Smooth muscle cell (in vitro differentiated cells): ENCODE measurements at regions not wholly inside any gene's neighbourhood (a gene's known extent, or its start where the extent isn't known, plus 50 kb on each side); places are given as distances from the start of the nearest gene placed in this dataset.

ENCODE experiments used
- DNase-seq: peaks from one replicate; lab custom pipeline; 2025; ENCODE audit not compliant: unreplicated experiment; lab: John Stamatoyannopoulos, UW
- H2AFZ ChIP-seq: fragments of 200-600 bp; sonication (generic); 2 replicates; pipeline ENCODE4 v1.6.0; 2016; ENCODE audit warnings: antibody characterized with exemption, low read depth, mild to moderate bottlenecking
- H3F3A ChIP-seq: fragments of 200-600 bp; sonication (generic); 2 replicates; pipeline ENCODE4 v1.6.0; 2017; ENCODE audit warnings: antibody characterized with exemption, low read depth
- H3K27ac ChIP-seq: fragments of 200-600 bp; sonication (generic); 2 replicates; pipeline ENCODE4 v1.5.1; 2016; ENCODE audit warnings: low read depth, mild to moderate bottlenecking
- H3K27me3 ChIP-seq: fragments of 200-600 bp; sonication (generic); 2 replicates; pipeline ENCODE4 v1.6.1; 2016; ENCODE audit warnings: low read depth, mild to moderate bottlenecking
- H3K36me3 ChIP-seq: fragments of 200-600 bp; sonication (generic); 2 replicates; pipeline ENCODE4 v1.5.1; 2016; ENCODE audit warnings: low read depth
- H3K4me1 ChIP-seq: fragments of 200-600 bp; sonication (generic); 2 replicates; pipeline ENCODE4 v1.5.1; 2016; ENCODE audit warnings: low read depth
- H3K4me2 ChIP-seq: fragments of 200-600 bp; sonication (generic); 2 replicates; pipeline ENCODE4 v1.6.0; 2016; ENCODE audit warnings: mild to moderate bottlenecking
- H3K4me3 ChIP-seq: fragments of 200-600 bp; sonication (generic); 2 replicates; pipeline ENCODE4 v1.5.1; 2016; ENCODE audit warnings: mild to moderate bottlenecking
- H3K79me2 ChIP-seq: fragments of 200-600 bp; sonication (generic); 2 replicates; pipeline ENCODE4 v1.6.0; 2016; ENCODE audit warnings: low read depth, mild to moderate bottlenecking
- H3K9ac ChIP-seq: fragments of 200-600 bp; sonication (generic); 2 replicates; pipeline ENCODE4 v1.6.0; 2016; ENCODE audit warnings: low read depth
- H3K9me3 ChIP-seq: fragments of 200-600 bp; sonication (generic); replicated peaks from 2 replicates; pipeline ENCODE4 v1.5.1; 2016; ENCODE audit warnings: low read depth
- H4K20me1 ChIP-seq: fragments of 200-600 bp; sonication (generic); 2 replicates; pipeline ENCODE4 v1.6.0; 2016; ENCODE audit warnings: low read depth
- CTCF ChIP-seq: fragments of 200-600 bp; sonication (generic); IDR thresholded peaks from 2 replicates; pipeline ENCODE4 v1.5.1; 2017; ENCODE audit warnings: borderline replicate concordance, mild to moderate bottlenecking, antibody characterized with exemption; ENCODE audit not compliant: insufficient read depth, poor library complexity, severe bottlenecking
- WGBS: methylation state at CpG from one replicate; pipeline ENCODE4 v1.1.7; 2016; ENCODE audit warnings: low lambda C conversion rate; 5-methylcytosine and 5-hydroxymethylcytosine counted together

- 66% methylated on average over 3 of the region's 3 CpGs for WGBS
- H3F3A ChIP-seq, result peaks cover 8% of the 10 kb centered on the region
These were observed 58.7 kb downstream of the OTOL1 start for GRCh38 chr3:161555320-161555719.

GRCh38 chr3:161556533-161556932 is 59.9 kb downstream of the OTOL1 start:
- Histone ChIP-seq H4K20me1 (no peaks in the 10 kb centered on the region), H3K4me2 (no peak overlapping the region), H3K27me3 (no peaks in the 10 kb centered on the region), H3K9me3 (no peaks in the 10 kb centered on the region), H3K4me1 (no peaks in the 10 kb centered on the region), H3K27ac (no peak overlapping the region), H2AFZ (no peak overlapping the region), H3K9ac (no peak overlapping the region), H3F3A (peaks cover 8% of the 10 kb centered on the region), H3K4me3 (no peak overlapping the region), H3K79me2 (no peaks in the 10 kb centered on the region), H3K36me3 (no peaks in the 10 kb centered on the region)
- no peak for DNase-seq
- WGBS, result 0% methylated on average over 3 of the region's 3 CpGs
- TF ChIP-seq CTCF, result no peak

More at GRCh38 chr3:161555320-161555719, 58.7 kb downstream of the OTOL1 start:
- no peak overlapping the region for H3K27ac ChIP-seq
- H4K20me1 ChIP-seq, result no peaks in the 10 kb centered on the region
- DNase-seq, result no peak
- no peak overlapping the region for H2AFZ ChIP-seq
- TF ChIP-seq CTCF, result no peak
- H3K4me1 ChIP-seq, result no peaks in the 10 kb centered on the region
- no peaks in the 10 kb centered on the region for H3K9me3 ChIP-seq
- H3K79me2 ChIP-seq, result no peaks in the 10 kb centered on the region
- H3K9ac ChIP-seq, result no peak overlapping the region
- H3K27me3 ChIP-seq, result no peaks in the 10 kb centered on the region
- no peak overlapping the region for H3K4me3 ChIP-seq
- H3K36me3 ChIP-seq, result no peaks in the 10 kb centered on the region
- no peak overlapping the region for H3K4me2 ChIP-seq

- H2AFZ ChIP-seq, result no peak overlapping the region
- no peak overlapping the region for H3K4me3 ChIP-seq
- 33% methylated on average over 1 of the region's 1 CpG for WGBS
- H3K4me1 ChIP-seq, result no peaks in the 10 kb centered on the region
- no peak overlapping the region for H3K9ac ChIP-seq
- no peak for TF ChIP-seq CTCF
- H3K79me2 ChIP-seq, result no peaks in the 10 kb centered on the region
- no peaks in the 10 kb centered on the region for H3K9me3 ChIP-seq
- H3K4me2 ChIP-seq, result peak overlapping the region; percentile 12
- no peaks in the 10 kb centered on the region for H4K20me1 ChIP-seq
- H3F3A ChIP-seq, result peaks cover 8% of the 10 kb centered on the region
- H3K27ac ChIP-seq, result no peak overlapping the region
- DNase-seq, result no peak
- H3K27me3 ChIP-seq, result no peaks in the 10 kb centered on the region
- no peaks in the 10 kb centered on the region for H3K36me3 ChIP-seq
These were observed 60.3 kb downstream of the OTOL1 start for GRCh38 chr3:161556941-161557340.

GRCh38 chr3:161557445-161558150 is 61.0 kb downstream of the OTOL1 start:
- Histone ChIP-seq H3F3A (peaks cover 8% of the 10 kb centered on the region), H3K4me3 (no peak overlapping the region), H3K4me1 (no peaks in the 10 kb centered on the region), H4K20me1 (no peaks in the 10 kb centered on the region), H3K4me2 (no peak overlapping the region), H3K27me3 (no peaks in the 10 kb centered on the region), H3K79me2 (no peaks in the 10 kb centered on the region), H2AFZ (no peak overlapping the region), H3K9ac (no peak overlapping the region), H3K36me3 (no peaks in the 10 kb centered on the region), H3K27ac (no peak overlapping the region), H3K9me3 (no peaks in the 10 kb centered on the region)
- 77% methylated on average over 5 of the region's 5 CpGs for WGBS
- DNase-seq, result no peak
- no peak for TF ChIP-seq CTCF
